MCF 10A (cell line): ENCODE measurements at regions not wholly inside any gene's neighbourhood (a gene's known extent, or its start where the extent isn't known, plus 50 kb on each side); places are given as distances from the start of the nearest gene placed in this dataset.

Experiments
- BruUV-seq: library from RNA; stranded (reverse); fragments of 400-500 nt; replicated peaks from 2 replicates; lab custom pipeline; 2021; lab: Mats Ljungman, UMichigan
- CTCF ChIA-PET: fragments of 300-600 bp; sonication (Branson Sonifier 250); formaldehyde crosslinking; extraction: SDS; loops from one replicate; lab custom pipeline; 2021; ENCODE audit warnings: antibody characterized with exemption, inconsistent platforms; lab: Yijun Ruan, JAX
- POLR2A ChIA-PET: fragments of 300-600, 350-650 bp; sonication (Branson Sonifier 250); formaldehyde crosslinking; extraction: SDS; loops from one replicate; lab custom pipeline; 2020; ENCODE audit warnings: antibody characterized with exemption, inconsistent platforms; lab: Yijun Ruan, JAX
- DNase-seq: peaks from one replicate; pipeline ENCODE4 v3.0.0-alpha.2; 2018; ENCODE audit not compliant: unreplicated experiment
- H3K27ac Mint-ChIP-seq: one replicate; pipeline ENCODE4 v1.8.0; 2022; ENCODE audit warnings: mild to moderate bottlenecking, low read depth, mixed read lengths; ENCODE audit not compliant: unreplicated experiment
- H3K27me3 Mint-ChIP-seq: one replicate; pipeline ENCODE4 v1.8.0; 2022; ENCODE audit warnings: mixed read lengths; ENCODE audit not compliant: insufficient read depth, unreplicated experiment
- H3K36me3 Mint-ChIP-seq: one replicate; pipeline ENCODE4 v1.8.0; 2022; ENCODE audit warnings: mild to moderate bottlenecking, moderate library complexity, mixed read lengths; ENCODE audit not compliant: insufficient read depth, unreplicated experiment
- H3K4me1 Mint-ChIP-seq: one replicate; pipeline ENCODE4 v1.8.0; 2022; ENCODE audit warnings: mixed read lengths; ENCODE audit not compliant: insufficient read depth, unreplicated experiment
- H3K4me3 Mint-ChIP-seq: one replicate; pipeline ENCODE4 v1.8.0; 2022; ENCODE audit warnings: mild to moderate bottlenecking, moderate library complexity, mixed read lengths; ENCODE audit not compliant: unreplicated experiment
- H3K9me3 Mint-ChIP-seq: one replicate; pipeline ENCODE4 v1.8.0; 2022; ENCODE audit warnings: mixed read lengths; ENCODE audit not compliant: unreplicated experiment
- CTCF ChIP-seq: fragments of 200-600 bp; IDR thresholded peaks from one replicate; pipeline ENCODE4 v1.8.0; 2022; ENCODE audit warnings: antibody characterized with exemption, mild to moderate bottlenecking; ENCODE audit not compliant: unreplicated experiment
- intact Hi-C: fragments of 100-400 bp; cut with micrococcal nuclease; formaldehyde crosslinking; loops from 2 replicates; pipeline ENCODE4 v1.14.1; 2022

GRCh38 chr13:86877441-86877840 lies 793.7 kb upstream of the SLITRK5 start:
- Mint-ChIP-seq H3K4me1 (no peaks in the 10 kb centered on the region), H3K27ac (no peak overlapping the region), H3K4me3 (no peak overlapping the region), H3K9me3 (no peaks in the 10 kb centered on the region), H3K36me3 (no peaks in the 10 kb centered on the region), H3K27me3 (no peaks in the 10 kb centered on the region)
- no TSS peak for BruUV-seq
- TF ChIP-seq CTCF, result no peak
- DNase-seq, result no peak
- POLR2A ChIA-PET, result no interaction called here
- intact Hi-C loops, result loop anchor here (10.0 kb wide), 1 partner anchor 793 kb away; no protein-coding TSS in a partner anchor
- CTCF ChIA-PET, result interaction anchor here (1.3 kb wide), 1 partner anchor 396 kb away, joined by 7 read pairs; no protein-coding TSS in a partner anchor

- BruUV-seq, result no TSS peak
- no peak for TF ChIP-seq CTCF
- DNase-seq, result no peak
- ChIA-PET CTCF (interaction anchor here (0.6 to 1.2 kb wide), 2 partner anchors 125 to 395 kb away, joined by 3 to 5 read pairs; no protein-coding TSS in a partner anchor), POLR2A (no interaction called here)
- H3K4me3 Mint-ChIP-seq, result no peak overlapping the region
- H3K27ac Mint-ChIP-seq, result no peak overlapping the region
- H3K4me1 Mint-ChIP-seq, result no peaks in the 10 kb centered on the region
- intact Hi-C loops, result loop anchor here (10.0 kb wide), 1 partner anchor 794 kb away; no protein-coding TSS in a partner anchor
- H3K36me3 Mint-ChIP-seq, result no peaks in the 10 kb centered on the region
- no peaks in the 10 kb centered on the region for H3K9me3 Mint-ChIP-seq
- H3K27me3 Mint-ChIP-seq, result no peaks in the 10 kb centered on the region
Observed at GRCh38 chr13:86878781-86879180, 792.4 kb upstream of the SLITRK5 start.

GRCh38 chr13:86881390-86881789 lies 789.8 kb upstream of the SLITRK5 start:
- intact Hi-C loops, result no loop called here
- BruUV-seq, result no TSS peak
- H3K27me3 Mint-ChIP-seq, result no peaks in the 10 kb centered on the region
- no peak overlapping the region for H3K4me3 Mint-ChIP-seq
- no peak for TF ChIP-seq CTCF
- no peak overlapping the region for H3K27ac Mint-ChIP-seq
- DNase-seq, result no peak
- ChIA-PET POLR2A (no interaction called here), CTCF (interaction anchor here (0.7 to 1.1 kb wide), 3 partner anchors 11 to 377 kb away, joined by 3 to 4 read pairs (median 3); no protein-coding TSS in a partner anchor)
- no peaks in the 10 kb centered on the region for H3K9me3 Mint-ChIP-seq
- no peaks in the 10 kb centered on the region for H3K4me1 Mint-ChIP-seq
- no peaks in the 10 kb centered on the region for H3K36me3 Mint-ChIP-seq

GRCh38 chr13:86882107-86882506 lies 789.1 kb upstream of the SLITRK5 start:
- no TSS peak for BruUV-seq
- H3K9me3 Mint-ChIP-seq, result no peaks in the 10 kb centered on the region
- no peak for TF ChIP-seq CTCF
- no peak for DNase-seq
- intact Hi-C loops, result no loop called here
- ChIA-PET POLR2A (no interaction called here), CTCF (no interaction called here)
- no peak overlapping the region for H3K27ac Mint-ChIP-seq
- no peaks in the 10 kb centered on the region for H3K27me3 Mint-ChIP-seq
- no peaks in the 10 kb centered on the region for H3K36me3 Mint-ChIP-seq
- H3K4me1 Mint-ChIP-seq, result no peaks in the 10 kb centered on the region
- H3K4me3 Mint-ChIP-seq, result no peak overlapping the region
